ENCODE measurements at regions not wholly inside any gene's neighbourhood (a gene's known extent, or its start where the extent isn't known, plus 50 kb on each side); places are given as distances from the start of the nearest gene placed in this dataset.

DNA sequence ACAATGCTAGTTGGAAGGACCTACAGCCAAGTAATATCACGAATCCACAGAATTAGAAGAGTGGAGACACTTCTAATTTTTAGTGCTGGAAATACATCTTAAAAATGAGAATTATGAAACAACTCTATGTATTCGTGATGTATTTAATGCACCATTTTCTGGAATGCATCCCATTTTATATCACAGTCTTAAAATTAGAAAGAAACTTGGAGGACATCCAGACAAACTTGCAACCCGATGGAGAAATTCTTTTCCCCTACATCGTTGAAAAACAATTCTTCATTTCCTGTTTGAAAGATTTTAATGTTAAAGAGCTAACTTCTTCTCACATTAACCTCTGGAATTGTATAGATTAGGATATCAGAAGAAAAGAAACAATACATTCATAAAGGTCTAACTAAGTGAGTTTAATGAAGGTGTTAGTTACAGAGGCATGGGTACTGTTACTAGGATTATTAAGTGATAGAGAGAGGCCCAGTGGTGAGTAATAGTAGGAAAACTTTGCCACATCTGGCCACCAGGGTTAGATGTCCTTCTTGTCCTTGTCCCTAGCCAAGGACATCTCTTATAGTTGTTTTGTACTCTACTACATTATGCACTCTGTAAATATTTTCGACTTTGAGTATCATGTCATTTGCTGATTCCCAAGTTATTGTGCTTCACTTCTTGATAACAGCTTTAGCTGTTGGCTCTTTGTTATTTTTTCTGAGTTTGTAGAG lies 502.4 kb upstream of the PTCHD4 start:
- H3K9me3 ChIP-seq (ENCODE audit: control insufficient read depth in 1 of 2, insufficient read depth in 1 of 2, low read depth in 1 of 2, low read length in 2 of 2) = no peaks in the 10 kb centered on the region
- H3K79me2 ChIP-seq (ENCODE audit: insufficient read depth, low read length) = no peaks in the 10 kb centered on the region
- no peak overlapping the region for H3K4me2 ChIP-seq (ENCODE audit: low read length)
- no peaks in the 10 kb centered on the region for H3K4me1 ChIP-seq (ENCODE audit: control insufficient read depth in 1 of 2, insufficient read depth in 2 of 2, low read length in 2 of 2)
- BruUV-seq (replicated peaks) = no TSS peak
- POLR2A ChIA-PET = no interaction called here
- RAD21 ChIA-PET (ENCODE audit: low non-redundant PET in 1 of 2, low total read pairs in 2 of 2, uncharacterized antibody in 2 of 2, unreplicated experiment in 2 of 2) = no interaction called here
- ATAC-seq (no peak), DNase-seq (ENCODE audit: low read depth, low spot score) (no peak)
- TF ChIP-seq, protein P1, sequence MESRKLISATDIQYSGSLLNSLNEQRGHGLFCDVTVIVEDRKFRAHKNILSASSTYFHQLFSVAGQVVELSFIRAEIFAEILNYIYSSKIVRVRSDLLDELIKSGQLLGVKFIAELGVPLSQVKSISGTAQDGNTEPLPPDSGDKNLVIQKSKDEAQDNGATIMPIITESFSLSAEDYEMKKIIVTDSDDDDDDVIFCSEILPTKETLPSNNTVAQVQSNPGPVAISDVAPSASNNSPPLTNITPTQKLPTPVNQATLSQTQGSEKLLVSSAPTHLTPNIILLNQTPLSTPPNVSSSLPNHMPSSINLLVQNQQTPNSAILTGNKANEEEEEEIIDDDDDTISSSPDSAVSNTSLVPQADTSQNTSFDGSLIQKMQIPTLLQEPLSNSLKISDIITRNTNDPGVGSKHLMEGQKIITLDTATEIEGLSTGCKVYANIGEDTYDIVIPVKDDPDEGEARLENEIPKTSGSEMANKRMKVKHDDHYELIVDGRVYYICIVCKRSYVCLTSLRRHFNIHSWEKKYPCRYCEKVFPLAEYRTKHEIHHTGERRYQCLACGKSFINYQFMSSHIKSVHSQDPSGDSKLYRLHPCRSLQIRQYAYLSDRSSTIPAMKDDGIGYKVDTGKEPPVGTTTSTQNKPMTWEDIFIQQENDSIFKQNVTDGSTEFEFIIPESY (IDR thresholded peaks at IDR 0.05; ENCODE audit: extremely low read depth, insufficient replicate concordance, low read length) = no peak
- TF ChIP-seq EZH2phosphoT487 (IDR thresholded peaks at IDR 0.05; ENCODE audit: borderline replicate concordance) (no peak), POLR2A (IDR thresholded peaks at IDR 0.05; ENCODE audit: borderline replicate concordance, extremely low read depth, insufficient read depth, insufficient read length) (no peak), TCF7L2 (IDR thresholded peaks at IDR 0.05; ENCODE audit: borderline replicate concordance, extremely low read depth, insufficient read depth, insufficient read length) (no peak)
- TF ChIP-seq, protein P2, sequence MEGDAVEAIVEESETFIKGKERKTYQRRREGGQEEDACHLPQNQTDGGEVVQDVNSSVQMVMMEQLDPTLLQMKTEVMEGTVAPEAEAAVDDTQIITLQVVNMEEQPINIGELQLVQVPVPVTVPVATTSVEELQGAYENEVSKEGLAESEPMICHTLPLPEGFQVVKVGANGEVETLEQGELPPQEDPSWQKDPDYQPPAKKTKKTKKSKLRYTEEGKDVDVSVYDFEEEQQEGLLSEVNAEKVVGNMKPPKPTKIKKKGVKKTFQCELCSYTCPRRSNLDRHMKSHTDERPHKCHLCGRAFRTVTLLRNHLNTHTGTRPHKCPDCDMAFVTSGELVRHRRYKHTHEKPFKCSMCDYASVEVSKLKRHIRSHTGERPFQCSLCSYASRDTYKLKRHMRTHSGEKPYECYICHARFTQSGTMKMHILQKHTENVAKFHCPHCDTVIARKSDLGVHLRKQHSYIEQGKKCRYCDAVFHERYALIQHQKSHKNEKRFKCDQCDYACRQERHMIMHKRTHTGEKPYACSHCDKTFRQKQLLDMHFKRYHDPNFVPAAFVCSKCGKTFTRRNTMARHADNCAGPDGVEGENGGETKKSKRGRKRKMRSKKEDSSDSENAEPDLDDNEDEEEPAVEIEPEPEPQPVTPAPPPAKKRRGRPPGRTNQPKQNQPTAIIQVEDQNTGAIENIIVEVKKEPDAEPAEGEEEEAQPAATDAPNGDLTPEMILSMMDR (IDR thresholded peaks at IDR 0.05 in 2 of 3, conservative IDR thresholded peaks at IDR 0.05 in 1 of 3; ENCODE audit: borderline replicate concordance in 1 of 3, insufficient read depth in 1 of 3, low read depth in 2 of 3, low read length in 2 of 3) = peak in 1 of 3 experiments; percentile 9; a peak in 1 of 6 replicates
- no peaks in the 10 kb centered on the region for H3K27me3 ChIP-seq (ENCODE audit: insufficient read depth, low read length)
- no peak overlapping the region for H3K4me3 ChIP-seq (replicated peaks in 1 of 2; ENCODE audit: low read depth in 1 of 2, low read length in 2 of 2)
- H3K9me2 ChIP-seq (ENCODE audit: insufficient read depth) = no peaks in the 10 kb centered on the region
- H3K9ac ChIP-seq (ENCODE audit: low read length) = no peak overlapping the region
- intact Hi-C loops (cut with micrococcal nuclease) = no loop called here
- H3K36me3 ChIP-seq (ENCODE audit: control insufficient read depth in 1 of 2, insufficient read depth in 2 of 2, low read length in 2 of 2) = no peaks in the 10 kb centered on the region
- CTCF ChIA-PET = no interaction called here
- H2AFZ ChIP-seq (ENCODE audit: low read depth, low read length, poor library complexity, severe bottlenecking) = peak overlapping the region; percentile 40
- H3K27ac ChIP-seq (ENCODE audit: low read depth, low read length) = no peak overlapping the region
- H4K20me1 ChIP-seq (ENCODE audit: insufficient read depth) = no peaks in the 10 kb centered on the region
